Fibroblast of villous mesenchyme (primary cell): ENCODE measurements at regions not wholly inside any gene's neighbourhood (a gene's known extent, or its start where the extent isn't known, plus 50 kb on each side); places are given as distances from the start of the nearest gene placed in this dataset.

Experiments
- DNase-seq: peaks from one replicate; pipeline ENCODE4 v3.0.0-alpha.2; 2010; ENCODE audit warnings: low read depth
- H3K4me3 ChIP-seq: 2 replicates; pipeline ENCODE4 v1.5.1; 2011; ENCODE audit warnings: low read depth, mild to moderate bottlenecking, low read length
- TF ChIP-seq, protein P1 (sequence below): IDR thresholded peaks from 2 replicates; pipeline ENCODE4 v1.5.1; 2012; ENCODE audit warnings: low read depth, mild to moderate bottlenecking, low read length; ENCODE audit not compliant: insufficient read depth

DNA sequence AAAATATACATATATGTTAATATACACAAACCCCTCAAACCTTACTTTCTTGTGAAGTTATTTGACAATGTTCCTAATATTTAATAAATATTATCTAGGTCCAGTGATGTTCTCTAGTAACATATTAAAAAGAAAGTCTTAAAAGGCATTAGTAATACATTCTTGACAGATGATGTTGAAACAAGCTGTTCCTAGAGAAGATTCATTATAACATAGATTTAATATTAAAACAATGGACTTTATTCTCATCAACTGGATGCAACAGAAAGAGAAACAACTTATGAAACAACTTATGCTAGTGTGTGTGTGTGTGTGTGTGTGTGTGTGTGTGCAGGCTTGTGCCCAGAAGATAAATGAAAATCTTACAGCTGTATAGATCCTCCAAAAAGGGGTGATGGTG is 68.5 kb upstream of the PLXNA2 start:
- no peak for DNase-seq
- H3K4me3 ChIP-seq, result no peak overlapping the region
- TF ChIP-seq, protein P1, sequence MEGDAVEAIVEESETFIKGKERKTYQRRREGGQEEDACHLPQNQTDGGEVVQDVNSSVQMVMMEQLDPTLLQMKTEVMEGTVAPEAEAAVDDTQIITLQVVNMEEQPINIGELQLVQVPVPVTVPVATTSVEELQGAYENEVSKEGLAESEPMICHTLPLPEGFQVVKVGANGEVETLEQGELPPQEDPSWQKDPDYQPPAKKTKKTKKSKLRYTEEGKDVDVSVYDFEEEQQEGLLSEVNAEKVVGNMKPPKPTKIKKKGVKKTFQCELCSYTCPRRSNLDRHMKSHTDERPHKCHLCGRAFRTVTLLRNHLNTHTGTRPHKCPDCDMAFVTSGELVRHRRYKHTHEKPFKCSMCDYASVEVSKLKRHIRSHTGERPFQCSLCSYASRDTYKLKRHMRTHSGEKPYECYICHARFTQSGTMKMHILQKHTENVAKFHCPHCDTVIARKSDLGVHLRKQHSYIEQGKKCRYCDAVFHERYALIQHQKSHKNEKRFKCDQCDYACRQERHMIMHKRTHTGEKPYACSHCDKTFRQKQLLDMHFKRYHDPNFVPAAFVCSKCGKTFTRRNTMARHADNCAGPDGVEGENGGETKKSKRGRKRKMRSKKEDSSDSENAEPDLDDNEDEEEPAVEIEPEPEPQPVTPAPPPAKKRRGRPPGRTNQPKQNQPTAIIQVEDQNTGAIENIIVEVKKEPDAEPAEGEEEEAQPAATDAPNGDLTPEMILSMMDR, result no peak

DNA sequence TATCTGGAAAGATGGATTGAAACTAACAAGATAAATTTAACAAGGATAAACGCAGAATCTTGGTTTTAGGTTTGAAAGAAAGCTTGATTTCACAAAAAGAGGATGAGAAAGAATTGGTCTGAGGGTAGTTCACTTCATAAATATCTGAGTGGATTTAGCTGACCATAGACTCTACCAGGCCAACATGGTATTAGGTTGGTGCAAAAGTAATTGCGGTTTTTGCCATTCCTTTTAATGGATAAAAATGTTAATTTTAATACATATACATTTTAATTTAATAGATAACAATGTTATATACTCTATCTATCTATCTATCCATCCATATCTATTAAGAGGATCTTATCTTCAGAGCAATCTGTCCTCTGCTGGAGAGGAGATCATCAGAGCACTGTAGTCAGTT is 70.2 kb upstream of the PLXNA2 start:
- no peak for DNase-seq
- no peak overlapping the region for H3K4me3 ChIP-seq
- TF ChIP-seq, protein P1, result no peak

DNA sequence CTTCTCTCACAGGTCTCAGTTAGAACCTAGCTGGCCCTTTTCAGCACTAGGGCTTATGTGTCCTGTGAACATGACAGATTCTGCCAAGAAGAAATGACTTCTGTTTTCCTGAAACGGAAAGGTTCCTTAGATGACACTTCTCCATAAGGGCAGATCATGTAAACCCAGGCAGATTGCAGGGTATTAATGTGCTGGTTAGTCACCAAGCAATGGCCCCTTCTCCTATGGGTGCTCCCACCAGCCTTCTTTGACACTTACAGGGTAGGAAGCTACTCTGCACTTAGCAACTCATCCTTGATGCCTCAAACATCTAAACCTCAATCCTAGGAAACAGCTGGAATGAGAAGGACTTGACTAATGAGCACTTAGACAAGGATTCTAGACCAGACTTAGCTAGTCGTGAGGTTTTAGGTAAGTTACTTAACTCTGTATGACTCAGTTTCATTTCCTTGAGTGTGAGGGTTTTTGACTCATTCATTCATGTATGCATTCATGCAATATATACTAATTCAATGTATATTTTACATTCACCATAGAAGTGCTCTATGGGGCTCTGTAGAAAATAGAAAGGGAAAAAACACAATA is 74.1 kb upstream of the PLXNA2 start:
- H3K4me3 ChIP-seq, result no peak overlapping the region
- TF ChIP-seq, protein P1, result no peak
- DNase-seq, result no peak

DNA sequence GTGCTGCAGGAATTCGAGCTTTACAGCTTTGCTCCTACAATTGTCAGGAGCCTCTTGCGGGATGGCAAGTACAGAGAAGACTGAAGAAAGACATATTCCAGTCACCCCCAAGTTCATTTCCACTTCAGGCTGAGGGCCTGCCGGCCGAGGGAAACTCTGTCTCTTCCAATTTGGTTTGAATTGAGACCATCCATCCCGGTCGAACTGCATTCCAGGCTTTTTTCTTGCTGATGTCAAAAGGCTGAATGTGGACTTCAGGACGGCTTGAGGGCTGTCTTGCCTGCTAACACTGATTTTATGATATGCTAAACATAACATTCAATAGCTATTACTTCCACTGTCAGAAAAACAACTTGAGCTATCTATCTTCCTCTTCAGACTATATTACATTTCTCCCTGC is 79.8 kb upstream of the PLXNA2 start:
- TF ChIP-seq, protein P1, result no peak
- DNase-seq, result no peak
- H3K4me3 ChIP-seq, result no peak overlapping the region

DNA sequence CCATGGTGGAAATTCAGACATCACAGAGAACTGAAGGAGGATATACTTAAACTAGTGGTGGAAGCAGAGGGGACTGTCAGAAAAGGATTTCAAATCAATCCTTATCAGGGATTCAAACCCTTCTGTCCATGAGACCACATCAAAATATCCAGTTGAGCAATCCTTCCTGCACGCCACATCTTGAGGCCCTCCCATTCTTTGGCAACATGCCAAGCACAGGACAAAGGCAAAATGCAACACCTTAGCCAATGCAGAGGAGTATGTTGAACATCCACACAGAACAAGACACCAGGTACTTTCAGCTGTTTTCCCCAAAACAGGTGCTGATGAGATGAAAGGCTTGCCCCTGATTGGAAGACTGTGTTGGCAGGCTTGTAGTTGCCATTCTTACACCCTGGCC is 81.8 kb upstream of the PLXNA2 start:
- no peak for DNase-seq
- no peak overlapping the region for H3K4me3 ChIP-seq
- TF ChIP-seq, protein P1, result no peak

DNA sequence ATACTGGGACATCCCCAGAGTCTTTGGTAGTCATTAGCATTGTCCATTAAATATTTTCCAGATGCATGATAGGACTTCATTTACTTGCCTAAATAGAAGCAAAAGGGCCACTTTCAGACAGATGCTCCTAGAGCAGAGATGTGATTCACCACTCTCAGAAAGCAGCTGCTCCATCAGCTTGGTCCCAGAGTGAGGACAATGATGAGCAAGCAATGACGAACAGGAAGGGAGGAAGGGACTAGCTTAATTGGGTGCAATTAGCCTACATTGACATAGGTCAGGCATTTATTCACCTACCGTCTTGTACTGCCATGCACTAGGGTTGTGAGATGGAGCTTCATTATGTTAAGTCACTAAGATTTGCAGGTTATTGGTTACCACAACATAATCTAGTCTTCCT is 85.1 kb upstream of the PLXNA2 start:
- TF ChIP-seq, protein P1, result no peak
- DNase-seq, result no peak
- no peak overlapping the region for H3K4me3 ChIP-seq
